H1 (cell line): ENCODE measurements at regions not wholly inside any gene's neighbourhood (a gene's known extent, or its start where the extent isn't known, plus 50 kb on each side); places are given as distances from the start of the nearest gene placed in this dataset.

Experiments used
- FOSL1 ChIP-seq: IDR thresholded peaks from 2 replicates; pipeline ENCODE4 v1.6.1; 2011; ENCODE audit warnings: mild to moderate bottlenecking, low read depth, low read length, moderate library complexity; ENCODE audit not compliant: insufficient read depth
- GTF2F1 ChIP-seq: IDR thresholded peaks from 2 replicates; pipeline ENCODE4 v1.6.1; 2012; ENCODE audit warnings: low read depth, low read length, improper control_type of control experiment, borderline replicate concordance
- HDAC6 ChIP-seq: IDR thresholded peaks from one replicate; pipeline ENCODE4 v1.7.1; 2012; ENCODE audit warnings: low read depth, mild to moderate bottlenecking, inconsistent platforms, low read length, moderate library complexity
- POLR2A ChIP-seq, 2 experiments: IDR thresholded peaks; 1 replicate in 1 of 2; 2 replicates in 1 of 2; pipeline ENCODE4 v1.6.1; 2011; ENCODE audit warnings: low read depth in 2 of 2, low read length in 2 of 2, mild to moderate bottlenecking in 2 of 2; ENCODE audit errors: control extremely low read depth in 1 of 2
- POU5F1 ChIP-seq: IDR thresholded peaks from 2 replicates; pipeline ENCODE4 v1.6.1; 2011; ENCODE audit warnings: low read depth, mild to moderate bottlenecking, low read length, moderate library complexity
- TEAD4 ChIP-seq: IDR thresholded peaks from 2 replicates; pipeline ENCODE4 v1.6.1; 2012; ENCODE audit warnings: low read depth, low read length, inconsistent platforms, mixed read lengths
- ZNF274 ChIP-seq: IDR thresholded peaks from 2 replicates; pipeline ENCODE4 v1.7.0; 2012; ENCODE audit warnings: low read length, borderline replicate concordance; ENCODE audit errors: extremely low read depth
- TF ChIP-seq, protein P1 (sequence below): IDR thresholded peaks from 2 replicates; pipeline ENCODE4 v1.6.1; 2012; ENCODE audit warnings: low read length, inconsistent platforms
- TF ChIP-seq, protein P2 (sequence below): fragments of 300-600 bp; sonication (generic); IDR thresholded peaks from 2 replicates; pipeline ENCODE4 v1.7.1; 2012; ENCODE audit warnings: low read length, moderate library complexity, mild to moderate bottlenecking, inconsistent platforms; ENCODE audit not compliant: insufficient replicate concordance

DNA sequence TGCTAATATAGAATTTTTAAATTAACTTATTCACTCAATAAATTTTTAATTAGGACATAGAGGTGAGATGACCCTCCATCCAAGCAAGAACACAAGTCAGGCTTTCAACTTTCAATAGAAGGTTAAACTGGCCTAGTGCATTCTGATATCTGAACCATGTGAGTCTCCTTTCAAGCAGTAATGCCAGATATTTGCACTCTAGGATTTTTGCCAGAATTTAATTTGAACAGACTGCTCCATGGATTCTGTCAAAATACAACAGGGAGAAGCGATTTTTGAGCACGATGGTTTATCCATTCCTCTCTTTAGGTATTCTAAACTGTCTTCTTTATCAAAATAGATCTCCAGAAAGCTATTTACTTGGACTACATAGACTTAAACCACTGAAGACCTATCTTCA is 72.0 kb upstream of the DCLK2 start (continued):
- TF ChIP-seq, protein P1, sequence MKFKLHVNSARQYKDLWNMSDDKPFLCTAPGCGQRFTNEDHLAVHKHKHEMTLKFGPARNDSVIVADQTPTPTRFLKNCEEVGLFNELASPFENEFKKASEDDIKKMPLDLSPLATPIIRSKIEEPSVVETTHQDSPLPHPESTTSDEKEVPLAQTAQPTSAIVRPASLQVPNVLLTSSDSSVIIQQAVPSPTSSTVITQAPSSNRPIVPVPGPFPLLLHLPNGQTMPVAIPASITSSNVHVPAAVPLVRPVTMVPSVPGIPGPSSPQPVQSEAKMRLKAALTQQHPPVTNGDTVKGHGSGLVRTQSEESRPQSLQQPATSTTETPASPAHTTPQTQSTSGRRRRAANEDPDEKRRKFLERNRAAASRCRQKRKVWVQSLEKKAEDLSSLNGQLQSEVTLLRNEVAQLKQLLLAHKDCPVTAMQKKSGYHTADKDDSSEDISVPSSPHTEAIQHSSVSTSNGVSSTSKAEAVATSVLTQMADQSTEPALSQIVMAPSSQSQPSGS, result no peak
- no peak for TF ChIP-seq TEAD4
- no peak for TF ChIP-seq ZNF274
- TF ChIP-seq HDAC6, result no peak
- TF ChIP-seq POLR2A (IDR thresholded peaks at IDR 0.05; ENCODE audit: control extremely low read depth in 1 of 2, low read depth in 2 of 2, low read length in 2 of 2), result no peak
- TF ChIP-seq GTF2F1, result no peak
- TF ChIP-seq POU5F1, result no peak
- TF ChIP-seq, protein P2, sequence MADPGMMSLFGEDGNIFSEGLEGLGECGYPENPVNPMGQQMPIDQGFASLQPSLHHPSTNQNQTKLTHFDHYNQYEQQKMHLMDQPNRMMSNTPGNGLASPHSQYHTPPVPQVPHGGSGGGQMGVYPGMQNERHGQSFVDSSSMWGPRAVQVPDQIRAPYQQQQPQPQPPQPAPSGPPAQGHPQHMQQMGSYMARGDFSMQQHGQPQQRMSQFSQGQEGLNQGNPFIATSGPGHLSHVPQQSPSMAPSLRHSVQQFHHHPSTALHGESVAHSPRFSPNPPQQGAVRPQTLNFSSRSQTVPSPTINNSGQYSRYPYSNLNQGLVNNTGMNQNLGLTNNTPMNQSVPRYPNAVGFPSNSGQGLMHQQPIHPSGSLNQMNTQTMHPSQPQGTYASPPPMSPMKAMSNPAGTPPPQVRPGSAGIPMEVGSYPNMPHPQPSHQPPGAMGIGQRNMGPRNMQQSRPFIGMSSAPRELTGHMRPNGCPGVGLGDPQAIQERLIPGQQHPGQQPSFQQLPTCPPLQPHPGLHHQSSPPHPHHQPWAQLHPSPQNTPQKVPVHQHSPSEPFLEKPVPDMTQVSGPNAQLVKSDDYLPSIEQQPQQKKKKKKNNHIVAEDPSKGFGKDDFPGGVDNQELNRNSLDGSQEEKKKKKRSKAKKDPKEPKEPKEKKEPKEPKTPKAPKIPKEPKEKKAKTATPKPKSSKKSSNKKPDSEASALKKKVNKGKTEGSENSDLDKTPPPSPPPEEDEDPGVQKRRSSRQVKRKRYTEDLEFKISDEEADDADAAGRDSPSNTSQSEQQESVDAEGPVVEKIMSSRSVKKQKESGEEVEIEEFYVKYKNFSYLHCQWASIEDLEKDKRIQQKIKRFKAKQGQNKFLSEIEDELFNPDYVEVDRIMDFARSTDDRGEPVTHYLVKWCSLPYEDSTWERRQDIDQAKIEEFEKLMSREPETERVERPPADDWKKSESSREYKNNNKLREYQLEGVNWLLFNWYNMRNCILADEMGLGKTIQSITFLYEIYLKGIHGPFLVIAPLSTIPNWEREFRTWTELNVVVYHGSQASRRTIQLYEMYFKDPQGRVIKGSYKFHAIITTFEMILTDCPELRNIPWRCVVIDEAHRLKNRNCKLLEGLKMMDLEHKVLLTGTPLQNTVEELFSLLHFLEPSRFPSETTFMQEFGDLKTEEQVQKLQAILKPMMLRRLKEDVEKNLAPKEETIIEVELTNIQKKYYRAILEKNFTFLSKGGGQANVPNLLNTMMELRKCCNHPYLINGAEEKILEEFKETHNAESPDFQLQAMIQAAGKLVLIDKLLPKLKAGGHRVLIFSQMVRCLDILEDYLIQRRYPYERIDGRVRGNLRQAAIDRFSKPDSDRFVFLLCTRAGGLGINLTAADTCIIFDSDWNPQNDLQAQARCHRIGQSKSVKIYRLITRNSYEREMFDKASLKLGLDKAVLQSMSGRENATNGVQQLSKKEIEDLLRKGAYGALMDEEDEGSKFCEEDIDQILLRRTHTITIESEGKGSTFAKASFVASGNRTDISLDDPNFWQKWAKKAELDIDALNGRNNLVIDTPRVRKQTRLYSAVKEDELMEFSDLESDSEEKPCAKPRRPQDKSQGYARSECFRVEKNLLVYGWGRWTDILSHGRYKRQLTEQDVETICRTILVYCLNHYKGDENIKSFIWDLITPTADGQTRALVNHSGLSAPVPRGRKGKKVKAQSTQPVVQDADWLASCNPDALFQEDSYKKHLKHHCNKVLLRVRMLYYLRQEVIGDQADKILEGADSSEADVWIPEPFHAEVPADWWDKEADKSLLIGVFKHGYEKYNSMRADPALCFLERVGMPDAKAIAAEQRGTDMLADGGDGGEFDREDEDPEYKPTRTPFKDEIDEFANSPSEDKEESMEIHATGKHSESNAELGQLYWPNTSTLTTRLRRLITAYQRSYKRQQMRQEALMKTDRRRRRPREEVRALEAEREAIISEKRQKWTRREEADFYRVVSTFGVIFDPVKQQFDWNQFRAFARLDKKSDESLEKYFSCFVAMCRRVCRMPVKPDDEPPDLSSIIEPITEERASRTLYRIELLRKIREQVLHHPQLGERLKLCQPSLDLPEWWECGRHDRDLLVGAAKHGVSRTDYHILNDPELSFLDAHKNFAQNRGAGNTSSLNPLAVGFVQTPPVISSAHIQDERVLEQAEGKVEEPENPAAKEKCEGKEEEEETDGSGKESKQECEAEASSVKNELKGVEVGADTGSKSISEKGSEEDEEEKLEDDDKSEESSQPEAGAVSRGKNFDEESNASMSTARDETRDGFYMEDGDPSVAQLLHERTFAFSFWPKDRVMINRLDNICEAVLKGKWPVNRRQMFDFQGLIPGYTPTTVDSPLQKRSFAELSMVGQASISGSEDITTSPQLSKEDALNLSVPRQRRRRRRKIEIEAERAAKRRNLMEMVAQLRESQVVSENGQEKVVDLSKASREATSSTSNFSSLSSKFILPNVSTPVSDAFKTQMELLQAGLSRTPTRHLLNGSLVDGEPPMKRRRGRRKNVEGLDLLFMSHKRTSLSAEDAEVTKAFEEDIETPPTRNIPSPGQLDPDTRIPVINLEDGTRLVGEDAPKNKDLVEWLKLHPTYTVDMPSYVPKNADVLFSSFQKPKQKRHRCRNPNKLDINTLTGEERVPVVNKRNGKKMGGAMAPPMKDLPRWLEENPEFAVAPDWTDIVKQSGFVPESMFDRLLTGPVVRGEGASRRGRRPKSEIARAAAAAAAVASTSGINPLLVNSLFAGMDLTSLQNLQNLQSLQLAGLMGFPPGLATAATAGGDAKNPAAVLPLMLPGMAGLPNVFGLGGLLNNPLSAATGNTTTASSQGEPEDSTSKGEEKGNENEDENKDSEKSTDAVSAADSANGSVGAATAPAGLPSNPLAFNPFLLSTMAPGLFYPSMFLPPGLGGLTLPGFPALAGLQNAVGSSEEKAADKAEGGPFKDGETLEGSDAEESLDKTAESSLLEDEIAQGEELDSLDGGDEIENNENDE, result no peak
- TF ChIP-seq FOSL1, result no peak
- TF ChIP-seq, all 59 proteins: peak for 0
